HEK293 (cell line): ENCODE measurements at regions not wholly inside any gene's neighbourhood (a gene's known extent, or its start where the extent isn't known, plus 50 kb on each side); places are given as distances from the start of the nearest gene placed in this dataset.

Source experiments
- CTCF ChIA-PET: fragments of 350-600 bp; formaldehyde crosslinking; extraction: SDS; loops from one replicate; lab custom pipeline; 2021; ENCODE audit warnings: antibody characterized with exemption; lab: Yijun Ruan, JAX
- POLR2A ChIA-PET: fragments of 300-600 bp; formaldehyde crosslinking; extraction: SDS; loops from one replicate; lab custom pipeline; 2020; ENCODE audit warnings: antibody characterized with exemption, inconsistent platforms; lab: Yijun Ruan, JAX
- H3K27ac ChIP-seq: fragments of 200-500 bp; sonication (Bioruptor generic); 2 replicates; pipeline ENCODE4 v1.5.1; 2014; ENCODE audit warnings: low read depth, low read length, control low read depth, inconsistent platforms; ENCODE audit errors: extremely low read depth
- H3K36me3 ChIP-seq, 2 experiments: fragments of 200-500 bp in 1 of 2; sonication (Bioruptor generic) in 1 of 2; 1 replicate in 1 of 2; 2 replicates in 1 of 2; pipeline ENCODE4 v1.5.1; 2014 to 2017; ENCODE audit warnings: inconsistent platforms in 2 of 2, low read length in 2 of 2; ENCODE audit not compliant: control insufficient read depth in 2 of 2, insufficient read depth in 1 of 2
- H3K4me1 ChIP-seq: fragments of 200-500 bp; sonication (Bioruptor generic); 2 replicates; pipeline ENCODE4 v1.5.1; 2014; ENCODE audit warnings: mild to moderate bottlenecking, low read length, inconsistent platforms; ENCODE audit not compliant: control insufficient read depth, insufficient read depth
- H3K4me3 ChIP-seq: 2 replicates; pipeline ENCODE4 v1.5.1; 2011; ENCODE audit warnings: low read depth, mild to moderate bottlenecking, control low read depth, low read length, moderate library complexity
- H3K9me3 ChIP-seq: fragments of 200-500 bp; sonication (Bioruptor generic); 2 replicates; pipeline ENCODE4 v1.5.1; 2014; ENCODE audit warnings: low read depth, low read length, inconsistent platforms; ENCODE audit not compliant: control insufficient read depth, insufficient read depth
- CTCF ChIP-seq: fragments of 450-650 bp; formaldehyde crosslinking; IDR thresholded peaks from 2 replicates; pipeline ENCODE4 v1.5.1; 2016; ENCODE audit warnings: missing biosample characterization, missing genetic modification characterization
- GLI2 ChIP-seq: fragments of 450-650 bp; formaldehyde crosslinking; IDR thresholded peaks from 2 replicates; pipeline ENCODE4; 2017; ENCODE audit warnings: missing biosample characterization, missing genetic modification characterization, low read depth, borderline replicate concordance
- IKZF3 ChIP-seq: fragments of 450-650 bp; IDR thresholded peaks from 2 replicates; pipeline ENCODE4 v1.5.0; 2018; ENCODE audit warnings: missing biosample characterization, mild to moderate bottlenecking, missing genetic modification characterization, moderate library complexity
- INSM2 ChIP-seq: fragments of 450-650 bp; formaldehyde crosslinking; IDR thresholded peaks from 2 replicates; pipeline ENCODE4 v1.5.1; 2016; ENCODE audit warnings: missing biosample characterization, missing genetic modification characterization
- KLF10 ChIP-seq: fragments of 450-650 bp; IDR thresholded peaks from 2 replicates; pipeline ENCODE4 v1.5.1; 2018; ENCODE audit warnings: missing biosample characterization, mild to moderate bottlenecking, missing genetic modification characterization
- SCRT1 ChIP-seq: fragments of 450-650 bp; formaldehyde crosslinking; IDR thresholded peaks from 2 replicates; pipeline ENCODE4 v1.5.1; 2016; ENCODE audit warnings: missing biosample characterization, missing genetic modification characterization, borderline replicate concordance
- SCRT2 ChIP-seq: fragments of 450-650 bp; formaldehyde crosslinking; IDR thresholded peaks from 2 replicates; pipeline ENCODE4 v1.5.1; 2016; ENCODE audit warnings: missing biosample characterization, missing genetic modification characterization
- SETDB1 ChIP-seq: IDR thresholded peaks from one replicate; pipeline ENCODE4 v1.6.1; 2017; ENCODE audit warnings: mild to moderate bottlenecking, low read length, moderate library complexity, mixed read lengths; ENCODE audit not compliant: insufficient read length
- SP7 ChIP-seq: fragments of 450-650 bp; formaldehyde crosslinking; IDR thresholded peaks from 2 replicates; pipeline ENCODE4 v1.5.1; 2016; ENCODE audit warnings: missing biosample characterization, missing genetic modification characterization
- TRIM28 ChIP-seq: IDR thresholded peaks from 2 replicates; pipeline ENCODE4 v1.6.1; 2011; ENCODE audit warnings: low read length, control low read depth, borderline replicate concordance
- ZFP69B ChIP-seq: fragments of 450-650 bp; formaldehyde crosslinking; IDR thresholded peaks from 2 replicates; pipeline ENCODE4 v1.5.1; 2016; ENCODE audit warnings: missing biosample characterization, missing genetic modification characterization
- ZIC2 ChIP-seq: fragments of 450-650 bp; formaldehyde crosslinking; IDR thresholded peaks from 2 replicates; pipeline ENCODE4 v1.5.1; 2016; ENCODE audit warnings: missing biosample characterization, missing genetic modification characterization
- ZNF133 ChIP-seq: fragments of 450-650 bp; formaldehyde crosslinking; IDR thresholded peaks from 2 replicates; pipeline ENCODE4 v1.5.1; 2016; ENCODE audit warnings: missing biosample characterization, missing genetic modification characterization
- ZNF157 ChIP-seq: fragments of 450-650 bp; formaldehyde crosslinking; IDR thresholded peaks from 2 replicates; pipeline ENCODE4 v1.5.1; 2016; ENCODE audit warnings: missing biosample characterization, missing genetic modification characterization
- ZNF2 ChIP-seq: fragments of 450-650 bp; formaldehyde crosslinking; IDR thresholded peaks from 2 replicates; pipeline ENCODE4 v1.5.1; 2016; ENCODE audit warnings: missing biosample characterization, missing genetic modification characterization
- ZNF350 ChIP-seq: fragments of 450-650 bp; formaldehyde crosslinking; IDR thresholded peaks from 2 replicates; pipeline ENCODE4 v1.5.0; 2017; ENCODE audit warnings: missing biosample characterization, mild to moderate bottlenecking, missing genetic modification characterization
- ZNF449 ChIP-seq: fragments of 450-650 bp; formaldehyde crosslinking; IDR thresholded peaks from 2 replicates; pipeline ENCODE4 v1.5.1; 2017; ENCODE audit warnings: missing biosample characterization, mild to moderate bottlenecking, missing genetic modification characterization, moderate library complexity
- ZNF473 ChIP-seq: fragments of 450-650 bp; formaldehyde crosslinking; IDR thresholded peaks from 2 replicates; pipeline ENCODE4 v1.5.1; 2017; ENCODE audit warnings: missing biosample characterization, missing genetic modification characterization
- ZNF544 ChIP-seq: fragments of 450-650 bp; formaldehyde crosslinking; IDR thresholded peaks from 2 replicates; pipeline ENCODE4 v1.5.0; 2017; ENCODE audit warnings: missing biosample characterization, missing genetic modification characterization
- ZNF549 ChIP-seq: fragments of 450-650 bp; IDR thresholded peaks from 2 replicates; pipeline ENCODE4 v1.5.1; 2018; ENCODE audit warnings: missing biosample characterization, missing genetic modification characterization, mild to moderate bottlenecking, inconsistent platforms, moderate library complexity
- ZNF558 ChIP-seq: fragments of 450-650 bp; formaldehyde crosslinking; IDR thresholded peaks from 2 replicates; pipeline ENCODE4 v1.5.1; 2016; ENCODE audit warnings: missing biosample characterization, missing genetic modification characterization
- ZNF560 ChIP-seq: fragments of 450-650 bp; formaldehyde crosslinking; IDR thresholded peaks from 2 replicates; pipeline ENCODE4 v1.5.1; 2017; ENCODE audit warnings: missing biosample characterization, missing genetic modification characterization, borderline replicate concordance
- ZNF677 ChIP-seq: fragments of 450-650 bp; IDR thresholded peaks from 2 replicates; pipeline ENCODE4 v1.5.0; 2018; ENCODE audit warnings: missing biosample characterization, mild to moderate bottlenecking, missing genetic modification characterization, moderate library complexity
- ZNF830 ChIP-seq: fragments of 450-650 bp; IDR thresholded peaks from 2 replicates; pipeline ENCODE4 v1.5.0; 2018; ENCODE audit warnings: missing biosample characterization, missing genetic modification characterization, low read depth, mild to moderate bottlenecking, moderate library complexity
- ZNF843 ChIP-seq: fragments of 450-650 bp; formaldehyde crosslinking; IDR thresholded peaks from 2 replicates; pipeline ENCODE4 v1.5.1; 2016; ENCODE audit warnings: missing biosample characterization, missing genetic modification characterization
- ZXDB ChIP-seq: fragments of 450-650 bp; formaldehyde crosslinking; IDR thresholded peaks from 2 replicates; pipeline ENCODE4 v1.5.1; 2016; ENCODE audit warnings: missing biosample characterization, missing genetic modification characterization

GRCh38 chr11:72513411-72513810 lies 79.1 kb upstream of the CLPB start:
- H3K36me3 ChIP-seq: no peaks in the 10 kb centered on the region
- H3K9me3 ChIP-seq: no peaks in the 10 kb centered on the region
- TF ChIP-seq ZIC2 (tag by site-specific recombination) (no peak), ZNF350 (tag by site-specific recombination) (no peak)
- no peak overlapping the region for H3K4me3 ChIP-seq
- no peak overlapping the region for H3K27ac ChIP-seq
- no peaks in the 10 kb centered on the region for H3K4me1 ChIP-seq
- ChIA-PET POLR2A (no interaction called here), CTCF (interaction anchor here (0.6 to 0.9 kb wide), 3 partner anchors 42 to 366 kb away, joined by 3 to 4 read pairs (median 4); no protein-coding TSS in a partner anchor)

GRCh38 chr11:72512956-72513355 lies 78.6 kb upstream of the CLPB start:
- Histone ChIP-seq H3K27ac (no peak overlapping the region), H3K4me1 (no peaks in the 10 kb centered on the region), H3K36me3 (no peaks in the 10 kb centered on the region), H3K4me3 (no peak overlapping the region), H3K9me3 (no peaks in the 10 kb centered on the region)
- TF ChIP-seq ZNF560 (tag by site-specific recombination): no peak
- TF ChIP-seq ZNF449: no peak
- no peak for TF ChIP-seq CTCF (tag by site-specific recombination)
- TF ChIP-seq ZNF830: no peak
- TF ChIP-seq ZNF544: no peak
- TF ChIP-seq ZXDB (tag by site-specific recombination): no peak
- TF ChIP-seq IKZF3 (tag by site-specific recombination): no peak
- no peak for TF ChIP-seq SCRT1
- TF ChIP-seq ZNF473 (tag by site-specific recombination): no peak
- TF ChIP-seq SP7 (tag by site-specific recombination): no peak
- no peak for TF ChIP-seq ZNF549
- no peak for TF ChIP-seq ZFP69B
- no peak for TF ChIP-seq KLF10 (tag by site-specific recombination)
- POLR2A ChIA-PET: no interaction called here
- CTCF ChIA-PET: interaction anchor here (0.6 to 0.9 kb wide), 3 partner anchors 42 to 367 kb away, joined by 3 to 4 read pairs (median 4); no protein-coding TSS in a partner anchor

GRCh38 chr11:72511393-72512047 lies 77.2 kb upstream of the CLPB start:
- TF ChIP-seq ZNF157 (tag by site-specific recombination): no peak
- TF ChIP-seq ZNF843: no peak
- 0 out of 2 replicates have a peak, but pooled peaks have one; percentile 23 for TF ChIP-seq ZNF558 (tag by site-specific recombination)
- no peak for TF ChIP-seq ZNF677 (tag by site-specific recombination)
- TF ChIP-seq ZNF2 (tag by site-specific recombination): no peak
- TF ChIP-seq ZNF133 (tag by site-specific recombination): peak; percentile 98
- peak; percentile 89 for TF ChIP-seq SETDB1
- peak; percentile 57 for TF ChIP-seq SCRT2 (tag by site-specific recombination)
- TF ChIP-seq INSM2: no peak
- TF ChIP-seq GLI2 (tag by site-specific recombination): no peak
- TF ChIP-seq TRIM28: peak; percentile 51; the same call in 1 of the 2 replicates
- CTCF ChIA-PET: no interaction called here

More at GRCh38 chr11:72511393-72512047, 77.2 kb upstream of the CLPB start:
- Histone ChIP-seq H3K27ac (no peak overlapping the region), H3K36me3 (no peaks in the 10 kb centered on the region), H3K4me1 (no peaks in the 10 kb centered on the region), H3K9me3 (no peaks in the 10 kb centered on the region), H3K4me3 (no peak overlapping the region)
- POLR2A ChIA-PET: no interaction called here
